Adrenal gland (tissue), 9 donors: ENCODE measurements at regions not wholly inside any gene's neighbourhood (a gene's known extent, or its start where the extent isn't known, plus 50 kb on each side); places are given as distances from the start of the nearest gene placed in this dataset.

Source experiments
- DNase-seq, 7 donors: peaks; one replicate each; pipeline ENCODE4 v3.0.0-alpha.2; 2019 to 2020
- H3K27ac ChIP-seq, 5 donors: fragments of 200-600 bp; sonication (generic) in 4 of 5; 1 replicate in 3 of 5; 2 replicates in 2 of 5; pipeline versions ENCODE4 v1.5.1 to v1.8.0; 2016 to 2020; ENCODE audit warnings: mild to moderate bottlenecking in 1 of 5
- H3K27me3 ChIP-seq: fragments of 200-600 bp; 2 replicates; pipeline ENCODE4 v1.8.0; 2021
- H3K36me3 ChIP-seq, 2 donors: fragments of 200-600 bp; replicated peaks in 1 of 2; 1 replicate in 1 of 2; 2 replicates in 1 of 2; pipeline versions ENCODE4 v1.5.1 to v1.8.0; 2018 to 2022
- H3K4me1 ChIP-seq, 2 donors: fragments of 200-600 bp; replicated peaks in 1 of 2; 1 replicate in 1 of 2; 2 replicates in 1 of 2; pipeline versions ENCODE4 v1.5.1 to v1.8.0; 2018 to 2021
- H3K4me3 ChIP-seq, 4 donors: fragments of 200-600 bp; sonication (generic) in 3 of 4; one replicate each; pipeline ENCODE4 v1.5.1; 2016 to 2018
- H3K9me3 ChIP-seq, 3 donors: fragments of 200-600 bp; sonication (generic) in 1 of 3; replicated peaks in 1 of 3; 1 replicate in 2 of 3; 2 replicates in 1 of 3; pipeline versions ENCODE4 v1.5.1 to v1.8.0; 2016 to 2021
- POLR2A ChIP-seq, 2 donors: fragments of 450-650 bp; IDR thresholded peaks; one replicate each; pipeline ENCODE4 v1.6.1; 2017; ENCODE audit warnings: antibody characterized with exemption in 2 of 2, mild to moderate bottlenecking in 2 of 2, moderate library complexity in 1 of 2
- WGBS, 4 donors: extraction: QIAGEN DNeasy Blood & Tissue Kit in 2 of 4; methylation state at CpG; one replicate each; pipeline versions ENCODE4 v1.1.5 to v1.1.7; 2013 to 2017; 5-methylcytosine and 5-hydroxymethylcytosine counted together
- intact Hi-C, 2 donors: fragments of 100-400 bp; cut with DNase I; formaldehyde crosslinking; loops; one replicate each; pipeline versions ENCODE4 v1.14.1 to v1.15.0; 2022 to 2023
- TF ChIP-seq, protein P1 (sequence below), 6 experiments: fragments of 450-650 bp in 4 of 6; fragments of 200-600 bp in 2 of 6; sonication (generic) in 1 of 6; IDR thresholded peaks; 1 replicate in 5 of 6; 2 replicates in 1 of 6; pipeline versions ENCODE4 v1.5.1 to v1.8.0; 2016 to 2021; ENCODE audit warnings: antibody characterized with exemption in 6 of 6, mild to moderate bottlenecking in 2 of 6, moderate library complexity in 1 of 6
- donor health status: healthy with polysubstance abuse.
- donor health status: Bipolar disorder and iron deficiency.
- donor health status: DM: yes; HTN: yes; CAD: no.
- donor health status: DM: no; HTN: no; CAD: no.
- donor health status: DM: no; HTN: no; CAD: no.

DNA sequence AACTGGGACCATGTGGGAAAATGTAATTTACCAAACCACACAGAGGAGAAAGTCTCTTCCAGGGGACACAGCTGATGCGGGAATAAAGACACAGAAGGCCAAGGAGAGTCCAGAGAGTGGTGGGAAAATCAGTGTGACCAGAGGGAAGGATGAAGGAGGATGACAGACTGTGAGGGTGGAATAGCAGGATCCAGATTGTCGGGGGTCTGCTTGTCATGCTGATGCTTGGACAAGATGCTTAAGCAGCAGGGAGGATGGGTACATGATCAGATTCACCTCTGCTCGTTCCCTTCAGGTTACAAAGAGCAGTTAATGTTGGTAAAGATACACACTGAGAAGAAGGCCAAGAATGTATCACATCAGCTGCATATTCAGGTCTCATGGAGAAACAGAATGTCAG, 117.1 kb upstream of the ZNF644 start:
- TF ChIP-seq POLR2A (IDR thresholded peaks at IDR 0.05), result no peak
- TF ChIP-seq, protein P1, sequence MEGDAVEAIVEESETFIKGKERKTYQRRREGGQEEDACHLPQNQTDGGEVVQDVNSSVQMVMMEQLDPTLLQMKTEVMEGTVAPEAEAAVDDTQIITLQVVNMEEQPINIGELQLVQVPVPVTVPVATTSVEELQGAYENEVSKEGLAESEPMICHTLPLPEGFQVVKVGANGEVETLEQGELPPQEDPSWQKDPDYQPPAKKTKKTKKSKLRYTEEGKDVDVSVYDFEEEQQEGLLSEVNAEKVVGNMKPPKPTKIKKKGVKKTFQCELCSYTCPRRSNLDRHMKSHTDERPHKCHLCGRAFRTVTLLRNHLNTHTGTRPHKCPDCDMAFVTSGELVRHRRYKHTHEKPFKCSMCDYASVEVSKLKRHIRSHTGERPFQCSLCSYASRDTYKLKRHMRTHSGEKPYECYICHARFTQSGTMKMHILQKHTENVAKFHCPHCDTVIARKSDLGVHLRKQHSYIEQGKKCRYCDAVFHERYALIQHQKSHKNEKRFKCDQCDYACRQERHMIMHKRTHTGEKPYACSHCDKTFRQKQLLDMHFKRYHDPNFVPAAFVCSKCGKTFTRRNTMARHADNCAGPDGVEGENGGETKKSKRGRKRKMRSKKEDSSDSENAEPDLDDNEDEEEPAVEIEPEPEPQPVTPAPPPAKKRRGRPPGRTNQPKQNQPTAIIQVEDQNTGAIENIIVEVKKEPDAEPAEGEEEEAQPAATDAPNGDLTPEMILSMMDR (IDR thresholded peaks at IDR 0.05), result no peak
- Histone ChIP-seq H3K4me3 (no peak overlapping the region), H3K9me3 (no peaks in the 10 kb centered on the region), H3K36me3 (no peaks in the 10 kb centered on the region), H3K27ac (no peak overlapping the region), H3K27me3 (no peaks in the 10 kb centered on the region), H3K4me1 (no peaks in the 10 kb centered on the region)
- intact Hi-C loops, result no loop called here
- WGBS, 4 donors, result 40 to 66% (median 52%) methylated on average over 3 of the region's 3 CpGs
- DNase-seq, result no peak

DNA sequence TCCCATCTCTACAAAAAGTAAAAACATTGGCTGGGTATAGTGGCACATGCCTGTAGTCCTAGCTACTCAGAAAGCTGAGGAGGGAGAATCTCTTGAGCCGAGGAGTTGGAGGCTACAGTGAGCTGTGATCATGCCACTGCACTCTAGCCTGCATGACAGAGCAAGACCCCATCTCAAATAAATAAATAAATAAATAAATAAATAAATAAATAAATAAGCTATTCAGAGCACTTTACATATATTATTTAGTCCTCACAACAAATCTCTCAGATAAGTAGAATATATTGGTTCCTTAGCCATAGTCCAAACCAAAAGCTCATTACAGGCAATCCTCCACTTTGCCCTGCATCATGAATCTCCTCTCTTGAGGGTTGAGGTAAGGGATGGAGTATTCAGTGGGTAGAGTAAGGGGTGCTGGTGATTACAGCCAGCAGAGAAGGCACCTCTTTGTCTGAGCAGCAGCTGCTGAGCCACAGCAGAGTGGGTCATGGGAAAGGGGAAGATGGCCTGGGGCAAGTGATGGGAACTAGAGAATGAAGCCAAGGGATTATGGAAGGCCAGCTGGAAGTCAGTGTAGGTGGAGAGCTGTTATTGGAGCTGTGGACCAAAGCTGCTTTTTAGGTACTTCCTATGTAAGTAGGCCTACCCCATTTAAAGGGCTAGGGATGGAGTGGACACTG, 115.5 kb upstream of the ZNF644 start:
- no peaks in the 10 kb centered on the region for H3K36me3 ChIP-seq
- no peaks in the 10 kb centered on the region for H3K9me3 ChIP-seq
- 89 to 96% (median 91%) methylated on average over 1 of the region's 1 CpG for WGBS, 4 donors
- H3K4me1 ChIP-seq, result no peaks in the 10 kb centered on the region
- TF ChIP-seq, protein P1 (IDR thresholded peaks at IDR 0.05), result no peak
- TF ChIP-seq POLR2A (IDR thresholded peaks at IDR 0.05), result no peak
- H3K27ac ChIP-seq, result no peak overlapping the region
- H3K4me3 ChIP-seq, result no peak overlapping the region
- no peaks in the 10 kb centered on the region for H3K27me3 ChIP-seq
- DNase-seq, result no peak
- intact Hi-C loops, result no loop called here

DNA sequence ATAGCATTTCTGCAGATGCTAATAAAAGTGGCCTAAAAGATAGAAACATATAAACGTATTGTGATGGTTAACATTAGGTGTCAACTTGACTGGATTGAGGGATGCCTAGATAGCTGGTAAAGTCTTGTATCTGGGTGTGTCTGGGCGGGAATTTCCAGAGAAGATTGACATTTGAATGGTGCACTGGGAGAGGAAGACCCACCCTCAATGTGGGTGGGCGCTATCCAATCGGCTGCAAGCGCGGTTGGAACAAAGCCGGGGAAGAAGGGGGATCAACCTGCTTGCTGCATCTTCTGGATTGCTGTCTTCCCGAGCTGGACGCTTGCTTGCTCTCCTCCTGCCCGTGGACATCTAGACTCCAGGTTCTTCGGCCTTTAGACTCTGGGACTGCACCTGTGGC, 114.0 kb upstream of the ZNF644 start:
- H3K27ac ChIP-seq, result no peak overlapping the region
- TF ChIP-seq POLR2A (IDR thresholded peaks at IDR 0.05), result no peak
- TF ChIP-seq, protein P1 (IDR thresholded peaks at IDR 0.05), result no peak
- peaks cover 3% of the 10 kb centered on the region for H3K27me3 ChIP-seq
- DNase-seq, result no peak
- no peaks in the 10 kb centered on the region for H3K9me3 ChIP-seq
- no peaks in the 10 kb centered on the region for H3K4me1 ChIP-seq
- intact Hi-C loops, result no loop called here
- 82 to 91% (median 87%) methylated on average over 8 to 11 of the region's 11 CpGs for WGBS, 4 donors
- H3K4me3 ChIP-seq, result no peak overlapping the region
- H3K36me3 ChIP-seq, result no peaks in the 10 kb centered on the region

DNA sequence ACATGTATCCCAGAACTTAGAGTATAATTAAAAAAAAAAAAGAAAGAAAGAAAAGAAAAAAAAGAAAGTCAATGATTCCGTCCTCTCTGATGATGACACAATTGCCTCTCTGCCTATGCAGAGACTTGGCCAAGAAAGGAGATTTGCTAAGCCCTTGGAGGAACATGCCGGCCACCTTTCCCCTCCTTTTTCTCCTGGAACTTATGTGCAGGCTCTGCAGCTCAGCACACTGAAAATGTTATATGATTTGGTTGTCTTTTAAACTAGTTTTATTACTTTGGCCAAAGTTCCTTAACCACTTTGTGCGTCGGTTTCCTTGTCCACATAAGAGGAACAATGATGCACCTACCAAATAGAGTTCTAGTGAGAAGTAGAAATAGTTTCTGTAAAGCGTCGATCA, 111.4 kb upstream of the ZNF644 start:
- intact Hi-C loops, result no loop called here
- Histone ChIP-seq H3K36me3 (no peaks in the 10 kb centered on the region), H3K27me3 (peaks cover 3% of the 10 kb centered on the region), H3K4me3 (no peak overlapping the region), H3K4me1 (no peaks in the 10 kb centered on the region), H3K27ac (no peak overlapping the region), H3K9me3 (no peaks in the 10 kb centered on the region)
- no peak for TF ChIP-seq POLR2A (IDR thresholded peaks at IDR 0.05)
- TF ChIP-seq, protein P1 (IDR thresholded peaks at IDR 0.05), result no peak
- 75 to 80% (median 77%) methylated on average over 6 of the region's 6 CpGs for WGBS, 4 donors
- no peak for DNase-seq
